ENCODE measurements at regions not wholly inside any gene's neighbourhood (a gene's known extent, or its start where the extent isn't known, plus 50 kb on each side); places are given as distances from the start of the nearest gene placed in this dataset.

DNA sequence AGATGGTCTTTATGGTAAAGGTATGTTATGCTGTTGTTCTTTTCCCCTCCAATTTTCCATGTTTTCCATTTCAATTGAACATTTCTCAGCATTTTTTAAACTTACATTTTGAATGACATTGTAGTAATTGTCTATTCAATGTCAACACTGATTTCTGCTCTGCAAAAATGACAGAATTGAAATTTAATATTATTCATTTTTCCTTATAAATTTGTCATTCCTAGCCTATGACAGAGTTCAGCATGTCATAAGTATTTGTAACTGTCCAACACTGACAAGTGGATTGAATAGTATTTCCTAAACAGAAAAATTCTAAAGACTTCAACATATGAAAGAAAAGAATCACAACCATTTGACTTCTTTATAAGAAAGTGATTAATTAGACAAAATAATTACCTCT, 1478.3 kb upstream of the CDH6 start (continued):
- TF ChIP-seq, protein P1, sequence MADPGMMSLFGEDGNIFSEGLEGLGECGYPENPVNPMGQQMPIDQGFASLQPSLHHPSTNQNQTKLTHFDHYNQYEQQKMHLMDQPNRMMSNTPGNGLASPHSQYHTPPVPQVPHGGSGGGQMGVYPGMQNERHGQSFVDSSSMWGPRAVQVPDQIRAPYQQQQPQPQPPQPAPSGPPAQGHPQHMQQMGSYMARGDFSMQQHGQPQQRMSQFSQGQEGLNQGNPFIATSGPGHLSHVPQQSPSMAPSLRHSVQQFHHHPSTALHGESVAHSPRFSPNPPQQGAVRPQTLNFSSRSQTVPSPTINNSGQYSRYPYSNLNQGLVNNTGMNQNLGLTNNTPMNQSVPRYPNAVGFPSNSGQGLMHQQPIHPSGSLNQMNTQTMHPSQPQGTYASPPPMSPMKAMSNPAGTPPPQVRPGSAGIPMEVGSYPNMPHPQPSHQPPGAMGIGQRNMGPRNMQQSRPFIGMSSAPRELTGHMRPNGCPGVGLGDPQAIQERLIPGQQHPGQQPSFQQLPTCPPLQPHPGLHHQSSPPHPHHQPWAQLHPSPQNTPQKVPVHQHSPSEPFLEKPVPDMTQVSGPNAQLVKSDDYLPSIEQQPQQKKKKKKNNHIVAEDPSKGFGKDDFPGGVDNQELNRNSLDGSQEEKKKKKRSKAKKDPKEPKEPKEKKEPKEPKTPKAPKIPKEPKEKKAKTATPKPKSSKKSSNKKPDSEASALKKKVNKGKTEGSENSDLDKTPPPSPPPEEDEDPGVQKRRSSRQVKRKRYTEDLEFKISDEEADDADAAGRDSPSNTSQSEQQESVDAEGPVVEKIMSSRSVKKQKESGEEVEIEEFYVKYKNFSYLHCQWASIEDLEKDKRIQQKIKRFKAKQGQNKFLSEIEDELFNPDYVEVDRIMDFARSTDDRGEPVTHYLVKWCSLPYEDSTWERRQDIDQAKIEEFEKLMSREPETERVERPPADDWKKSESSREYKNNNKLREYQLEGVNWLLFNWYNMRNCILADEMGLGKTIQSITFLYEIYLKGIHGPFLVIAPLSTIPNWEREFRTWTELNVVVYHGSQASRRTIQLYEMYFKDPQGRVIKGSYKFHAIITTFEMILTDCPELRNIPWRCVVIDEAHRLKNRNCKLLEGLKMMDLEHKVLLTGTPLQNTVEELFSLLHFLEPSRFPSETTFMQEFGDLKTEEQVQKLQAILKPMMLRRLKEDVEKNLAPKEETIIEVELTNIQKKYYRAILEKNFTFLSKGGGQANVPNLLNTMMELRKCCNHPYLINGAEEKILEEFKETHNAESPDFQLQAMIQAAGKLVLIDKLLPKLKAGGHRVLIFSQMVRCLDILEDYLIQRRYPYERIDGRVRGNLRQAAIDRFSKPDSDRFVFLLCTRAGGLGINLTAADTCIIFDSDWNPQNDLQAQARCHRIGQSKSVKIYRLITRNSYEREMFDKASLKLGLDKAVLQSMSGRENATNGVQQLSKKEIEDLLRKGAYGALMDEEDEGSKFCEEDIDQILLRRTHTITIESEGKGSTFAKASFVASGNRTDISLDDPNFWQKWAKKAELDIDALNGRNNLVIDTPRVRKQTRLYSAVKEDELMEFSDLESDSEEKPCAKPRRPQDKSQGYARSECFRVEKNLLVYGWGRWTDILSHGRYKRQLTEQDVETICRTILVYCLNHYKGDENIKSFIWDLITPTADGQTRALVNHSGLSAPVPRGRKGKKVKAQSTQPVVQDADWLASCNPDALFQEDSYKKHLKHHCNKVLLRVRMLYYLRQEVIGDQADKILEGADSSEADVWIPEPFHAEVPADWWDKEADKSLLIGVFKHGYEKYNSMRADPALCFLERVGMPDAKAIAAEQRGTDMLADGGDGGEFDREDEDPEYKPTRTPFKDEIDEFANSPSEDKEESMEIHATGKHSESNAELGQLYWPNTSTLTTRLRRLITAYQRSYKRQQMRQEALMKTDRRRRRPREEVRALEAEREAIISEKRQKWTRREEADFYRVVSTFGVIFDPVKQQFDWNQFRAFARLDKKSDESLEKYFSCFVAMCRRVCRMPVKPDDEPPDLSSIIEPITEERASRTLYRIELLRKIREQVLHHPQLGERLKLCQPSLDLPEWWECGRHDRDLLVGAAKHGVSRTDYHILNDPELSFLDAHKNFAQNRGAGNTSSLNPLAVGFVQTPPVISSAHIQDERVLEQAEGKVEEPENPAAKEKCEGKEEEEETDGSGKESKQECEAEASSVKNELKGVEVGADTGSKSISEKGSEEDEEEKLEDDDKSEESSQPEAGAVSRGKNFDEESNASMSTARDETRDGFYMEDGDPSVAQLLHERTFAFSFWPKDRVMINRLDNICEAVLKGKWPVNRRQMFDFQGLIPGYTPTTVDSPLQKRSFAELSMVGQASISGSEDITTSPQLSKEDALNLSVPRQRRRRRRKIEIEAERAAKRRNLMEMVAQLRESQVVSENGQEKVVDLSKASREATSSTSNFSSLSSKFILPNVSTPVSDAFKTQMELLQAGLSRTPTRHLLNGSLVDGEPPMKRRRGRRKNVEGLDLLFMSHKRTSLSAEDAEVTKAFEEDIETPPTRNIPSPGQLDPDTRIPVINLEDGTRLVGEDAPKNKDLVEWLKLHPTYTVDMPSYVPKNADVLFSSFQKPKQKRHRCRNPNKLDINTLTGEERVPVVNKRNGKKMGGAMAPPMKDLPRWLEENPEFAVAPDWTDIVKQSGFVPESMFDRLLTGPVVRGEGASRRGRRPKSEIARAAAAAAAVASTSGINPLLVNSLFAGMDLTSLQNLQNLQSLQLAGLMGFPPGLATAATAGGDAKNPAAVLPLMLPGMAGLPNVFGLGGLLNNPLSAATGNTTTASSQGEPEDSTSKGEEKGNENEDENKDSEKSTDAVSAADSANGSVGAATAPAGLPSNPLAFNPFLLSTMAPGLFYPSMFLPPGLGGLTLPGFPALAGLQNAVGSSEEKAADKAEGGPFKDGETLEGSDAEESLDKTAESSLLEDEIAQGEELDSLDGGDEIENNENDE (IDR thresholded peaks at IDR 0.05; ENCODE audit: insufficient replicate concordance, low read length): no peak

All from H1 (cell line).